ENCODE measurements at regions not wholly inside any gene's neighbourhood (a gene's known extent, or its start where the extent isn't known, plus 50 kb on each side); places are given as distances from the start of the nearest gene placed in this dataset.

- H3K4me1 ChIP-seq (ENCODE audit: control insufficient read depth, insufficient read depth, low read length), result peaks cover 6% of the 10 kb centered on the region; the same call in 1 of the 2 replicates
- DNase-seq (ENCODE audit: low read depth, low spot score) (no peak), ATAC-seq (no peak)
- H3K4me3 ChIP-seq (ENCODE audit: low read depth in 2 of 2, low read length in 2 of 2), result no peak overlapping the region
- in situ Hi-C loops (cut with HindIII; ENCODE audit: low pct_unique_long_range_greater_than_20kb, low sequenced_read_pairs) (no loop called here), intact Hi-C loops (cut with micrococcal nuclease; ENCODE audit: unreplicated experiment) (no loop called here)
- H3K9me3 ChIP-seq (ENCODE audit: control insufficient read depth, insufficient read depth, low read depth, low read length), result no peaks in the 10 kb centered on the region
- TF ChIP-seq SIN3A (IDR thresholded peaks at IDR 0.05; ENCODE audit: borderline replicate concordance, insufficient read depth, low read depth, low read length) (no peak), TCF7L2 (IDR thresholded peaks at IDR 0.05; ENCODE audit: low read depth, low read length) (no peak)
- POLR2A ChIA-PET, result no interaction called here
- H3K36me3 ChIP-seq (ENCODE audit: control insufficient read depth, insufficient read depth, low read length), result no peaks in the 10 kb centered on the region
- no peaks in the 10 kb centered on the region for H3K27me3 ChIP-seq (ENCODE audit: control insufficient read depth, insufficient read depth, low read length)
- CTCF ChIA-PET, result no interaction called here
- no TSS peak for BruUV-seq (replicated peaks)
- H3K27ac ChIP-seq (ENCODE audit: low read length), result no peak overlapping the region
These were observed 181.1 kb upstream of the MARCKS start for GRCh38 chr6:113676057-113676456.

GRCh38 chr6:113676968-113677367 is 180.2 kb upstream of the MARCKS start:
- ATAC-seq (no peak), DNase-seq (ENCODE audit: low read depth, low spot score) (no peak)
- no peak overlapping the region for H3K4me3 ChIP-seq (ENCODE audit: low read depth in 2 of 2, low read length in 2 of 2)
- BruUV-seq (replicated peaks), result no TSS peak
- POLR2A ChIA-PET, result no interaction called here
- no peaks in the 10 kb centered on the region for H3K9me3 ChIP-seq (ENCODE audit: control insufficient read depth, insufficient read depth, low read depth, low read length)
- CTCF ChIA-PET, result no interaction called here
- TF ChIP-seq REST (IDR thresholded peaks at IDR 0.05; ENCODE audit: insufficient read depth in 1 of 2, low read depth in 2 of 2, low read length in 1 of 2), result no peak
- TF ChIP-seq CTCF (IDR thresholded peaks at IDR 0.05), result no peak
- no peak for TF ChIP-seq TCF7L2 (IDR thresholded peaks at IDR 0.05; ENCODE audit: low read depth, low read length)
- TF ChIP-seq SIN3A (IDR thresholded peaks at IDR 0.05; ENCODE audit: borderline replicate concordance, insufficient read depth, low read depth, low read length), result no peak
- no peak for TF ChIP-seq POLR2AphosphoS5 (IDR thresholded peaks at IDR 0.05; ENCODE audit: low read depth, low read length)
- no peaks in the 10 kb centered on the region for H3K36me3 ChIP-seq (ENCODE audit: control insufficient read depth, insufficient read depth, low read length)
- in situ Hi-C loops (cut with HindIII; ENCODE audit: low pct_unique_long_range_greater_than_20kb, low sequenced_read_pairs) (no loop called here), intact Hi-C loops (cut with micrococcal nuclease; ENCODE audit: unreplicated experiment) (no loop called here)
- H3K27me3 ChIP-seq (ENCODE audit: control insufficient read depth, insufficient read depth, low read length), result no peaks in the 10 kb centered on the region
- peaks cover 6% of the 10 kb centered on the region; the same call in 1 of the 2 replicates for H3K4me1 ChIP-seq (ENCODE audit: control insufficient read depth, insufficient read depth, low read length)
- H3K27ac ChIP-seq (ENCODE audit: low read length), result no peak overlapping the region

GRCh38 chr6:113679051-113679450 is 178.1 kb upstream of the MARCKS start:
- H3K27ac ChIP-seq (ENCODE audit: low read length), result no peak overlapping the region
- POLR2A ChIA-PET, result no interaction called here

More at GRCh38 chr6:113679051-113679450, 178.1 kb upstream of the MARCKS start:
- Histone ChIP-seq H3K36me3 (ENCODE audit: control insufficient read depth, insufficient read depth, low read length) (no peaks in the 10 kb centered on the region), H3K9me3 (ENCODE audit: control insufficient read depth, insufficient read depth, low read depth, low read length) (no peaks in the 10 kb centered on the region), H3K4me3 (ENCODE audit: low read depth in 2 of 2, low read length in 2 of 2) (no peak overlapping the region), H3K27me3 (ENCODE audit: control insufficient read depth, insufficient read depth, low read length) (no peaks in the 10 kb centered on the region), H3K4me1 (ENCODE audit: control insufficient read depth, insufficient read depth, low read length) (no peaks in the 10 kb centered on the region)
- in situ Hi-C loops (cut with HindIII; ENCODE audit: low pct_unique_long_range_greater_than_20kb, low sequenced_read_pairs), result no loop called here
- TF ChIP-seq CTCF (IDR thresholded peaks at IDR 0.05), result no peak
- TF ChIP-seq REST (IDR thresholded peaks at IDR 0.05; ENCODE audit: insufficient read depth in 1 of 2, low read depth in 2 of 2, low read length in 1 of 2), result no peak
- no peak for TF ChIP-seq SIN3A (IDR thresholded peaks at IDR 0.05; ENCODE audit: borderline replicate concordance, insufficient read depth, low read depth, low read length)
- no peak for TF ChIP-seq POLR2AphosphoS5 (IDR thresholded peaks at IDR 0.05; ENCODE audit: low read depth, low read length)
- TF ChIP-seq TCF7L2 (IDR thresholded peaks at IDR 0.05; ENCODE audit: low read depth, low read length), result no peak
- DNase-seq (ENCODE audit: low read depth, low spot score), result no peak
- intact Hi-C loops (cut with micrococcal nuclease; ENCODE audit: unreplicated experiment), result no loop called here
- no peak for ATAC-seq
- no TSS peak for BruUV-seq (replicated peaks)
- CTCF ChIA-PET, result no interaction called here
